Trophoblast cell (in vitro differentiated cells and primary cell): ENCODE measurements at regions not wholly inside any gene's neighbourhood (a gene's known extent, or its start where the extent isn't known, plus 50 kb on each side); places are given as distances from the start of the nearest gene placed in this dataset.

Experiments
- DNase-seq, 2 donors: peaks; one replicate each; pipeline ENCODE4 v3.0.0-alpha.2; 2016
- H2AFZ ChIP-seq: 2 replicates; pipeline ENCODE4 v1.6.1; 2013; ENCODE audit warnings: low read length, moderate library complexity, mild to moderate bottlenecking; ENCODE audit not compliant: insufficient read depth, poor library complexity
- H2AK5ac ChIP-seq: 2 replicates; pipeline ENCODE4 v1.6.1; 2013; ENCODE audit warnings: mild to moderate bottlenecking, low read length
- H2BK120ac ChIP-seq: 2 replicates; pipeline ENCODE4 v1.6.1; 2013; ENCODE audit warnings: low read length, mild to moderate bottlenecking, moderate library complexity; ENCODE audit not compliant: insufficient read depth, poor library complexity
- H2BK12ac ChIP-seq: 2 replicates; pipeline ENCODE4 v1.6.1; 2013; ENCODE audit warnings: mild to moderate bottlenecking, low read length, moderate library complexity
- H2BK5ac ChIP-seq: 2 replicates; pipeline ENCODE4 v1.6.1; 2013; ENCODE audit warnings: low read length, low read depth, moderate library complexity, mild to moderate bottlenecking; ENCODE audit not compliant: poor library complexity
- H3K14ac ChIP-seq: 2 replicates; pipeline ENCODE4 v1.6.1; 2013; ENCODE audit warnings: mild to moderate bottlenecking, low read length
- H3K18ac ChIP-seq: 2 replicates; pipeline ENCODE4 v1.6.1; 2013; ENCODE audit warnings: mild to moderate bottlenecking, low read length
- H3K23ac ChIP-seq: 2 replicates; pipeline ENCODE4 v1.6.1; 2013; ENCODE audit warnings: low read length
- H3K27ac ChIP-seq: 2 replicates; pipeline ENCODE4 v1.5.1; 2013; ENCODE audit warnings: low read depth, mild to moderate bottlenecking, inconsistent platforms, low read length, moderate library complexity
- H3K27me3 ChIP-seq: 2 replicates; pipeline ENCODE4 v1.6.1; 2013; ENCODE audit warnings: inconsistent platforms, mild to moderate bottlenecking, low read length, moderate library complexity; ENCODE audit not compliant: insufficient read depth
- H3K36me3 ChIP-seq, 2 experiments: 1 replicate in 1 of 2; 2 replicates in 1 of 2; pipeline ENCODE4 v1.6.1; 2013; ENCODE audit warnings: low read length in 2 of 2, mild to moderate bottlenecking in 2 of 2, moderate library complexity in 1 of 2; ENCODE audit not compliant: insufficient read depth in 2 of 2, control insufficient read depth in 1 of 2
- H3K4ac ChIP-seq: 2 replicates; pipeline ENCODE4 v1.6.1; 2013; ENCODE audit warnings: low read depth, mild to moderate bottlenecking, low read length, moderate library complexity
- H3K4me1 ChIP-seq, 2 experiments: 1 replicate in 1 of 2; 2 replicates in 1 of 2; pipeline ENCODE4 v1.6.1; 2013; ENCODE audit warnings: low read length in 2 of 2, mild to moderate bottlenecking in 2 of 2, moderate library complexity in 1 of 2; ENCODE audit not compliant: insufficient read depth in 2 of 2, control insufficient read depth in 1 of 2
- H3K4me2 ChIP-seq: 2 replicates; pipeline ENCODE4 v1.6.1; 2013; ENCODE audit warnings: inconsistent platforms, mild to moderate bottlenecking, low read length, moderate library complexity
- H3K4me3 ChIP-seq: 2 replicates; pipeline ENCODE4 v1.5.1; 2013; ENCODE audit warnings: mild to moderate bottlenecking, low read depth, low read length, inconsistent platforms
- H3K79me1 ChIP-seq: one replicate; pipeline ENCODE4 v1.6.1; 2013; ENCODE audit warnings: low read length
- H3K79me2 ChIP-seq: 2 replicates; pipeline ENCODE4 v1.6.1; 2013; ENCODE audit warnings: low read length, mild to moderate bottlenecking; ENCODE audit not compliant: control insufficient read depth, insufficient read depth, poor library complexity
- H3K9ac ChIP-seq: 2 replicates; pipeline ENCODE4 v1.6.1; 2013; ENCODE audit warnings: mild to moderate bottlenecking, low read length
- H3K9me3 ChIP-seq: 2 replicates; pipeline ENCODE4 v1.6.1; 2013; ENCODE audit warnings: low read depth, mild to moderate bottlenecking, control low read depth, inconsistent platforms, low read length; ENCODE audit not compliant: insufficient read depth
- H4K12ac ChIP-seq: 2 replicates; pipeline ENCODE4 v1.6.1; 2013; ENCODE audit warnings: low read depth, mild to moderate bottlenecking, low read length, moderate library complexity
- H4K8ac ChIP-seq: 2 replicates; pipeline ENCODE4 v1.6.1; 2013; ENCODE audit warnings: low read depth, mild to moderate bottlenecking, low read length, moderate library complexity
- H4K91ac ChIP-seq: one replicate; pipeline ENCODE4 v1.6.1; 2013; ENCODE audit warnings: low read depth, mild to moderate bottlenecking, low read length, moderate library complexity
- WGBS: extraction: QIAGEN DNeasy Blood & Tissue Kit; methylation state at CpG from one replicate; pipeline ENCODE4 v1.1.7; 2013; ENCODE audit warnings: missing lambda C conversion rate; ENCODE audit not compliant: insufficient read length, insufficient coverage; ENCODE audit errors: extremely low coverage; 5-methylcytosine and 5-hydroxymethylcytosine counted together

GRCh38 chr10:59582780-59583179, 126.9 kb downstream of the SLC16A9 start:
- H2BK120ac ChIP-seq, result no peak overlapping the region
- H3K9me3 ChIP-seq, result no peaks in the 10 kb centered on the region
- no CpG with 5 or more reads among the region's 3 CpGs for WGBS

GRCh38 chr10:59582058-59582457, 127.6 kb downstream of the SLC16A9 start:
- H3K79me1 ChIP-seq, result no peaks in the 10 kb centered on the region
- no peak overlapping the region for H4K91ac ChIP-seq
- no peak for DNase-seq
- WGBS, result no CpG with 5 or more reads among the region's 3 CpGs
- H3K4me1 ChIP-seq, result no peaks in the 10 kb centered on the region
- H2AK5ac ChIP-seq, result no peak overlapping the region
- no peak overlapping the region for H4K8ac ChIP-seq
- H3K4me2 ChIP-seq, result no peak overlapping the region
- H3K14ac ChIP-seq, result no peak overlapping the region
- no peak overlapping the region for H2BK120ac ChIP-seq
- H3K36me3 ChIP-seq, result no peaks in the 10 kb centered on the region
- no peak overlapping the region for H3K4me3 ChIP-seq
- no peak overlapping the region for H3K4ac ChIP-seq
- H2BK12ac ChIP-seq, result no peak overlapping the region
- no peak overlapping the region for H3K9ac ChIP-seq
- H3K18ac ChIP-seq, result no peak overlapping the region
- no peaks in the 10 kb centered on the region for H3K9me3 ChIP-seq
- no peak overlapping the region for H2BK5ac ChIP-seq
- no peak overlapping the region for H2AFZ ChIP-seq
- no peak overlapping the region for H4K12ac ChIP-seq
- H3K27ac ChIP-seq, result no peak overlapping the region
- H3K79me2 ChIP-seq, result no peaks in the 10 kb centered on the region
- H3K27me3 ChIP-seq, result no peaks in the 10 kb centered on the region
- H3K23ac ChIP-seq, result no peak overlapping the region

More at GRCh38 chr10:59582780-59583179, 126.9 kb downstream of the SLC16A9 start:
- no peak overlapping the region for H3K4me3 ChIP-seq
- H4K12ac ChIP-seq, result no peak overlapping the region
- H3K14ac ChIP-seq, result no peak overlapping the region
- no peaks in the 10 kb centered on the region for H3K4me1 ChIP-seq
- H3K27me3 ChIP-seq, result no peaks in the 10 kb centered on the region
- no peak overlapping the region for H2BK12ac ChIP-seq
- H3K4ac ChIP-seq, result no peak overlapping the region
- H3K79me1 ChIP-seq, result no peaks in the 10 kb centered on the region
- H3K9ac ChIP-seq, result no peak overlapping the region
- H3K27ac ChIP-seq, result no peak overlapping the region
- H3K23ac ChIP-seq, result no peak overlapping the region
- no peak overlapping the region for H2BK5ac ChIP-seq
- no peak overlapping the region for H3K18ac ChIP-seq
- no peak overlapping the region for H4K91ac ChIP-seq
- no peak overlapping the region for H3K4me2 ChIP-seq
- H4K8ac ChIP-seq, result no peak overlapping the region
- DNase-seq, result no peak
- no peak overlapping the region for H2AFZ ChIP-seq
- H3K79me2 ChIP-seq, result no peaks in the 10 kb centered on the region
- H2AK5ac ChIP-seq, result no peak overlapping the region
- H3K36me3 ChIP-seq, result no peaks in the 10 kb centered on the region

- H3K27ac ChIP-seq, result no peak overlapping the region
- H3K36me3 ChIP-seq, result no peaks in the 10 kb centered on the region
- H3K79me1 ChIP-seq, result no peaks in the 10 kb centered on the region
- H3K27me3 ChIP-seq, result no peaks in the 10 kb centered on the region
- H2BK120ac ChIP-seq, result no peak overlapping the region
- H4K91ac ChIP-seq, result no peak overlapping the region
- no peaks in the 10 kb centered on the region for H3K79me2 ChIP-seq
- H3K4me1 ChIP-seq, result no peaks in the 10 kb centered on the region
- no peaks in the 10 kb centered on the region for H3K9me3 ChIP-seq
- no peak overlapping the region for H3K4me2 ChIP-seq
- no peak overlapping the region for H2AFZ ChIP-seq
- H3K4ac ChIP-seq, result no peak overlapping the region
- H3K14ac ChIP-seq, result no peak overlapping the region
- no peak overlapping the region for H2BK5ac ChIP-seq
- WGBS, result 100% methylated on average over 1 of the region's 3 CpGs
- no peak overlapping the region for H2BK12ac ChIP-seq
- no peak overlapping the region for H4K12ac ChIP-seq
- no peak overlapping the region for H3K4me3 ChIP-seq
- no peak overlapping the region for H4K8ac ChIP-seq
- DNase-seq, result peak in 1 of 2 donors; percentile 36
- H3K9ac ChIP-seq, result no peak overlapping the region
- no peak overlapping the region for H3K18ac ChIP-seq
- H2AK5ac ChIP-seq, result no peak overlapping the region
- H3K23ac ChIP-seq, result no peak overlapping the region
These were observed 129.4 kb downstream of the SLC16A9 start for GRCh38 chr10:59580026-59580863.

DNA sequence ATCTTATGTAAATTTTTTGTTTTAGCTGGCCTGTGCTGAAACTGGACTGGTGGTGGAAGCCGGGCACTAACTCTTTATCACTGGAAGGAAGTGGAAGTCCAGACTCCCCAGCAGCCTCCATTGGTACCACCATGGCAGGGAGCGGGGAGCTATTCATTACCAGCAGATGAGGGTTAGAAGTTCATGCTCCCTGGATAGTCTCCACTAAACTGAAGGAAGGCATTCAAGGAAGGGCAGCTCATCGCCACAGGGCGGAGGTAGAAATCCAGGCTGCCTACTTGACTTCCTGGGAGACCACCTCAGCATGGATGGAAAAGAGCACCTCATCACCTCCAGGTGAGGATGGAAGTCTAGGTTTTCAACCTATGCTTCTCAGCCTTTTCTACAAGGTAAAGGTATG, 130.9 kb downstream of the SLC16A9 start:
- Histone ChIP-seq H2BK12ac (no peak overlapping the region), H3K27ac (no peak overlapping the region), H2AFZ (no peak overlapping the region), H2BK120ac (no peak overlapping the region), H3K79me1 (no peaks in the 10 kb centered on the region), H3K4me1 (no peaks in the 10 kb centered on the region), H3K79me2 (no peaks in the 10 kb centered on the region), H4K91ac (no peak overlapping the region), H3K9me3 (no peaks in the 10 kb centered on the region), H3K18ac (no peak overlapping the region), H3K27me3 (no peaks in the 10 kb centered on the region), H2BK5ac (no peak overlapping the region), H3K4me2 (no peak overlapping the region), H3K36me3 (no peaks in the 10 kb centered on the region), H4K8ac (no peak overlapping the region), H3K23ac (no peak overlapping the region), H2AK5ac (no peak overlapping the region), H3K14ac (no peak overlapping the region), H3K9ac (no peak overlapping the region), H3K4me3 (no peak overlapping the region), H4K12ac (no peak overlapping the region), H3K4ac (no peak overlapping the region)
- WGBS, result no CpG with 5 or more reads among the region's 4 CpGs
- no peak for DNase-seq
